ENCODE measurements at regions not wholly inside any gene's neighbourhood (a gene's known extent, or its start where the extent isn't known, plus 50 kb on each side); places are given as distances from the start of the nearest gene placed in this dataset.

DNA sequence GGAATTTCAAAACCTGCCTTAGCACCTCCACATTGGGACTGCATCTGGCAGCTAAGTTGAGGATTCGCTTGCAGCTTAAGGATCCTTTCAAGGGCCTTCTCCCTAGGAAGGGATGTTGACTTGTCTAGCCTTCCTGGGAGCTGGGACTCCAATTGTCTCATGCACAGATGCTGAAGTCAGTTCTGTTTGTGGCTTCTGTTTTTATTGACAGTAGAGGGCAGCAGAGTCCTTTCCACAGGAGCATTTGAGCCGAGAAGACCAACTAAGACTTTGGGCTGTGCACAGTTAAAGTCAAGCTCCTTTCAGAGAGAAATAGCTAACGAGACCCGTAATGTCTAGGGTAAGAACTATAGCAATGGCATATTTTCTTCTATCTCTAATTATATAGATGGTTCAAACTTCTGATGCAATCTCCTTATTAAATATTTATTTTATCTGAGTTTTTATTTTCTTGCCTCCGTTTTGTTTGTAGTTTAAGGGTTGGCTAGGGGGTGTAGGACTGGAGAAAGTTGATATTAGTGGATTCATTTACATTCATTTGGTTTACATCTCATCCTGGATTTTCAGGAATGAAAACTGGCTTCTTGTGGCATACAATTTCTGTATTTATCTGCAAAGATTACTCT is 59.7 kb upstream of the KBTBD8 start:
- no peaks in the 10 kb centered on the region for H3K9me3 ChIP-seq (ENCODE audit: control insufficient read depth, insufficient read depth, low read depth, low read length)
- H3K27me3 ChIP-seq (ENCODE audit: control insufficient read depth, insufficient read depth, low read length) = no peaks in the 10 kb centered on the region
- H3K36me3 ChIP-seq (ENCODE audit: control insufficient read depth, insufficient read depth, low read length) = no peaks in the 10 kb centered on the region
- no peak overlapping the region for H3K27ac ChIP-seq (ENCODE audit: low read depth, low read length)
- no peak overlapping the region for H3K4me3 ChIP-seq (ENCODE audit: low read depth, low read length)
- H3K9ac ChIP-seq (ENCODE audit: low read length) = no peak overlapping the region
- H3K4me1 ChIP-seq (ENCODE audit: control insufficient read depth, insufficient read depth, low read length) = peaks cover 24% of the 10 kb centered on the region

GRCh38 chr3:66948041-66948440 is 50.1 kb upstream of the KBTBD8 start:
- Histone ChIP-seq H3K4me3 (ENCODE audit: low read depth, low read length) (no peak overlapping the region), H3K36me3 (ENCODE audit: control insufficient read depth, insufficient read depth, low read length) (no peaks in the 10 kb centered on the region), H3K27ac (ENCODE audit: low read depth, low read length) (no peak overlapping the region), H3K4me1 (ENCODE audit: control insufficient read depth, insufficient read depth, low read length) (no peaks in the 10 kb centered on the region), H3K9ac (ENCODE audit: low read length) (no peak overlapping the region), H3K9me3 (ENCODE audit: control insufficient read depth, insufficient read depth, low read depth, low read length) (no peaks in the 10 kb centered on the region), H3K27me3 (ENCODE audit: control insufficient read depth, insufficient read depth, low read length) (no peaks in the 10 kb centered on the region)

All from HUES6 (cell line).